SK-N-SH (cell line): ENCODE measurements at regions not wholly inside any gene's neighbourhood (a gene's known extent, or its start where the extent isn't known, plus 50 kb on each side); places are given as distances from the start of the nearest gene placed in this dataset.

Experiments
- CTCF ChIA-PET: fragments of 300-600, 350-600 bp; formaldehyde crosslinking; extraction: SDS; loops from one replicate; lab custom pipeline; 2021; lab: Yijun Ruan, JAX
- POLR2A ChIA-PET: fragments of 350-600 bp; sonication (Branson Sonifier 250); formaldehyde crosslinking; extraction: SDS; loops from one replicate; lab custom pipeline; 2020; ENCODE audit warnings: antibody characterized with exemption, inconsistent platforms; lab: Yijun Ruan, JAX
- DNase-seq: peaks from one replicate; pipeline ENCODE4 v3.0.0; 2012
- H2AFZ ChIP-seq: fragments of 200-600 bp; sonication (generic); 2 replicates; pipeline ENCODE4 v1.8.1; 2016; ENCODE audit warnings: antibody characterized with exemption, mild to moderate bottlenecking, low read depth
- H3F3A ChIP-seq: fragments of 200-600 bp; sonication (generic); replicated peaks from 2 replicates; pipeline ENCODE3; 2016; ENCODE audit warnings: antibody characterized with exemption, mild to moderate bottlenecking; ENCODE audit not compliant: insufficient read depth
- H3K27ac ChIP-seq, 2 experiments: fragments of 200-500 bp in 1 of 2; fragments of 200-600 bp in 1 of 2; sonication (Bioruptor generic) in 1 of 2; sonication (generic), shearing (Covaris generic) in 1 of 2; 2 replicates each; pipeline versions ENCODE4 v1.5.1 to v1.6.1; 2014 to 2016; ENCODE audit warnings: low read depth in 2 of 2, inconsistent platforms in 1 of 2, low read length in 1 of 2, mild to moderate bottlenecking in 1 of 2, mixed read lengths in 1 of 2
- H3K27me3 ChIP-seq: fragments of 200-600 bp; sonication (generic), shearing (Covaris generic); 2 replicates; pipeline ENCODE4 v1.6.1; 2016; ENCODE audit warnings: mixed run types; ENCODE audit not compliant: insufficient read depth
- H3K36me3 ChIP-seq, 2 experiments: fragments of 200-500 bp in 1 of 2; fragments of 200-600 bp in 1 of 2; sonication (Bioruptor generic) in 1 of 2; sonication (generic) in 1 of 2; replicated peaks in 1 of 2; 2 replicates each; pipeline versions ENCODE3 to v1.5.1; 2014 to 2016; ENCODE audit warnings: low read length in 1 of 2, mild to moderate bottlenecking in 1 of 2; ENCODE audit not compliant: insufficient read depth in 2 of 2, control insufficient read depth in 1 of 2
- H3K4me1 ChIP-seq, 2 experiments: fragments of 200-500 bp in 1 of 2; fragments of 200-600 bp in 1 of 2; sonication (Bioruptor generic) in 1 of 2; sonication (generic), shearing (Covaris generic) in 1 of 2; 2 replicates each; pipeline versions ENCODE4 v1.5.1 to v1.6.1; 2014 to 2016; ENCODE audit warnings: low read depth in 1 of 2, low read length in 1 of 2, mixed run types in 1 of 2; ENCODE audit not compliant: insufficient read depth in 2 of 2, control insufficient read depth in 1 of 2
- H3K4me2 ChIP-seq: fragments of 200-600 bp; sonication (generic), shearing (Covaris generic); 2 replicates; pipeline ENCODE4 v1.6.1; 2017; ENCODE audit warnings: mixed run types
- H3K4me3 ChIP-seq, 2 experiments: fragments of 200-500 bp in 1 of 2; fragments of 200-600 bp in 1 of 2; sonication (Bioruptor generic) in 1 of 2; sonication (generic), shearing (Covaris generic) in 1 of 2; 2 replicates each; pipeline versions ENCODE4 v1.5.1 to v1.8.1; 2014 to 2016; ENCODE audit warnings: low read depth in 2 of 2, inconsistent platforms in 1 of 2, low read length in 1 of 2, mild to moderate bottlenecking in 1 of 2, mixed read lengths in 1 of 2, moderate library complexity in 1 of 2
- H3K79me2 ChIP-seq: fragments of 200-600 bp; sonication (generic); 2 replicates; pipeline ENCODE4 v1.8.1; 2017; ENCODE audit warnings: mild to moderate bottlenecking; ENCODE audit not compliant: insufficient read depth
- H3K9ac ChIP-seq: fragments of 200-600 bp; sonication (generic); 2 replicates; pipeline ENCODE4 v1.6.1; 2017; ENCODE audit warnings: mixed run types
- H3K9me2 ChIP-seq: fragments of 200-600 bp; sonication (generic); 2 replicates; pipeline ENCODE4 v1.6.1; 2017; ENCODE audit warnings: mixed run types
- H3K9me3 ChIP-seq: fragments of 200-600 bp; sonication (generic); 2 replicates; pipeline ENCODE4 v1.6.1; 2017; ENCODE audit warnings: mixed run types, mild to moderate bottlenecking, moderate library complexity
- H4K20me1 ChIP-seq: fragments of 200-600 bp; sonication (generic); 2 replicates; pipeline ENCODE4 v1.6.1; 2017; ENCODE audit warnings: mild to moderate bottlenecking, mixed run types; ENCODE audit not compliant: insufficient read depth
- CHD2 ChIP-seq: fragments of 150-350 bp; IDR thresholded peaks from 2 replicates; pipeline ENCODE4 v1.6.1; 2018; ENCODE audit warnings: low read length; ENCODE audit not compliant: partially characterized antibody
- CTCF ChIP-seq: fragments of 200-600 bp; sonication (generic); IDR thresholded peaks from 2 replicates; pipeline ENCODE4 v1.6.1; 2017; ENCODE audit warnings: antibody characterized with exemption, mild to moderate bottlenecking, moderate library complexity
- EP300 ChIP-seq, 2 experiments: IDR thresholded peaks; 2 replicates each; pipeline versions ENCODE4 v1.4.0 to v1.6.1; 2012; ENCODE audit warnings: borderline replicate concordance in 1 of 2, low read depth in 1 of 2, low read length in 1 of 2
- EZH2phosphoT487 ChIP-seq: fragments of 200-600 bp; sonication (generic); IDR thresholded peaks from 2 replicates; pipeline ENCODE4 v1.6.1; 2017; ENCODE audit warnings: low read depth, mixed run types, mild to moderate bottlenecking, antibody characterized with exemption, moderate library complexity, borderline replicate concordance
- GABPA ChIP-seq: IDR thresholded peaks from 2 replicates; pipeline ENCODE4 v1.4.0; 2012; ENCODE audit warnings: low read depth, mild to moderate bottlenecking
- IRF3 ChIP-seq: fragments of 150-350 bp; IDR thresholded peaks from 2 replicates; pipeline ENCODE4 v1.6.1; 2016; ENCODE audit warnings: mild to moderate bottlenecking, low read depth, low read length
- RXRA ChIP-seq: IDR thresholded peaks from 2 replicates; pipeline ENCODE4 v1.4.0; 2012; ENCODE audit warnings: low read depth, mild to moderate bottlenecking, borderline replicate concordance
- SIN3A ChIP-seq: IDR thresholded peaks from 2 replicates; pipeline ENCODE4 v1.6.1; 2012; ENCODE audit warnings: low read depth, mild to moderate bottlenecking, low read length, moderate library complexity, borderline replicate concordance
- SMC3 ChIP-seq: IDR thresholded peaks from 2 replicates; pipeline ENCODE4 v1.6.1; 2012; ENCODE audit warnings: low read depth, low read length, improper control_type of control experiment
- TCF12 ChIP-seq: IDR thresholded peaks from 2 replicates; pipeline ENCODE4 v1.4.0; 2012
- TEAD4 ChIP-seq: IDR thresholded peaks from 2 replicates; pipeline ENCODE4 v1.4.0; 2012; ENCODE audit warnings: mild to moderate bottlenecking, borderline replicate concordance; ENCODE audit not compliant: insufficient read depth
- WGBS: methylation state at CpG from one replicate; pipeline ENCODE4 v1.1.6; 2017; ENCODE audit warnings: low lambda C conversion rate; 5-methylcytosine and 5-hydroxymethylcytosine counted together

GRCh38 chr1:239647045-239647444, 260.7 kb downstream of the CHRM3 start:
- peaks cover 0 to 3% of the 10 kb centered on the region in 2 experiments for H3K36me3 ChIP-seq
- no peak for TF ChIP-seq GABPA
- no peak for TF ChIP-seq CHD2
- no peak for TF ChIP-seq IRF3
- no peak for TF ChIP-seq TCF12
- no peak for TF ChIP-seq TEAD4
- peaks cover 0 to 3% of the 10 kb centered on the region in 2 experiments; a peak in 1 of 4 replicates for H3K4me1 ChIP-seq
- H3K4me3 ChIP-seq = no peak overlapping the region
- H4K20me1 ChIP-seq = no peaks in the 10 kb centered on the region
- no peaks in the 10 kb centered on the region for H3K79me2 ChIP-seq
- H2AFZ ChIP-seq = no peak overlapping the region
- ChIA-PET CTCF (no interaction called here), POLR2A (no interaction called here)
- WGBS = 53% methylated on average over 3 of the region's 3 CpGs
- no peaks in the 10 kb centered on the region for H3K27me3 ChIP-seq
- H3K4me2 ChIP-seq = no peak overlapping the region
- no peak for DNase-seq
- H3F3A ChIP-seq = no peaks in the 10 kb centered on the region
- no peak overlapping the region for H3K27ac ChIP-seq
- no peak overlapping the region for H3K9ac ChIP-seq
- no peaks in the 10 kb centered on the region for H3K9me2 ChIP-seq
- H3K9me3 ChIP-seq = no peaks in the 10 kb centered on the region

- Histone ChIP-seq H3K27ac (no peak overlapping the region), H3K27me3 (no peaks in the 10 kb centered on the region), H3K4me2 (no peak overlapping the region), H4K20me1 (no peaks in the 10 kb centered on the region), H2AFZ (no peak overlapping the region), H3K9ac (no peak overlapping the region), H3K4me1 (peaks cover 0 to 3% of the 10 kb centered on the region in 2 experiments; a peak in 1 of 4 replicates), H3F3A (no peaks in the 10 kb centered on the region)
- DNase-seq = no peak
- CTCF ChIA-PET = no interaction called here
- TF ChIP-seq TCF12 = no peak
- TF ChIP-seq RXRA = no peak
- no peak for TF ChIP-seq EP300 (IDR thresholded peaks at IDR 0.05; ENCODE audit: borderline replicate concordance in 1 of 2, low read depth in 1 of 2, low read length in 1 of 2)
- TF ChIP-seq, all 33 proteins: peak for 0
- Histone ChIP-seq H3K9me2 (no peaks in the 10 kb centered on the region), H3K79me2 (no peaks in the 10 kb centered on the region), H3K4me3 (no peak overlapping the region), H3K9me3 (no peaks in the 10 kb centered on the region), H3K36me3 (peaks cover 0 to 3% of the 10 kb centered on the region in 2 experiments)
- POLR2A ChIA-PET = no interaction called here
- 28% methylated on average over 2 of the region's 2 CpGs for WGBS
Observed at GRCh38 chr1:239647964-239648632, 261.7 kb downstream of the CHRM3 start.

GRCh38 chr1:239655023-239655422, 268.7 kb downstream of the CHRM3 start:
- no peak for TF ChIP-seq CTCF
- no peak for TF ChIP-seq RXRA
- TF ChIP-seq SIN3A = no peak
- TF ChIP-seq SMC3 = no peak
- TF ChIP-seq EP300 (IDR thresholded peaks at IDR 0.05; ENCODE audit: borderline replicate concordance in 1 of 2, low read depth in 1 of 2, low read length in 1 of 2) = no peak
- no peak for TF ChIP-seq EZH2phosphoT487
- DNase-seq = no peak
- ChIA-PET POLR2A (no interaction called here), CTCF (no interaction called here)
- Histone ChIP-seq H3K4me3 (no peak overlapping the region), H2AFZ (no peak overlapping the region), H3K4me1 (no peaks in the 10 kb centered on the region; a peak in 2 of 4 replicates), H3K27ac (no peak overlapping the region), H3K9ac (no peak overlapping the region), H3K79me2 (no peaks in the 10 kb centered on the region), H3K36me3 (no peaks in the 10 kb centered on the region), H3K4me2 (no peak overlapping the region), H3K9me3 (no peaks in the 10 kb centered on the region), H3K9me2 (no peaks in the 10 kb centered on the region), H4K20me1 (no peaks in the 10 kb centered on the region), H3F3A (no peaks in the 10 kb centered on the region), H3K27me3 (no peaks in the 10 kb centered on the region)
- 61% methylated on average over 2 of the region's 2 CpGs for WGBS
